ENCODE measurements at regions not wholly inside any gene's neighbourhood (a gene's known extent, or its start where the extent isn't known, plus 50 kb on each side); places are given as distances from the start of the nearest gene placed in this dataset.

DNA sequence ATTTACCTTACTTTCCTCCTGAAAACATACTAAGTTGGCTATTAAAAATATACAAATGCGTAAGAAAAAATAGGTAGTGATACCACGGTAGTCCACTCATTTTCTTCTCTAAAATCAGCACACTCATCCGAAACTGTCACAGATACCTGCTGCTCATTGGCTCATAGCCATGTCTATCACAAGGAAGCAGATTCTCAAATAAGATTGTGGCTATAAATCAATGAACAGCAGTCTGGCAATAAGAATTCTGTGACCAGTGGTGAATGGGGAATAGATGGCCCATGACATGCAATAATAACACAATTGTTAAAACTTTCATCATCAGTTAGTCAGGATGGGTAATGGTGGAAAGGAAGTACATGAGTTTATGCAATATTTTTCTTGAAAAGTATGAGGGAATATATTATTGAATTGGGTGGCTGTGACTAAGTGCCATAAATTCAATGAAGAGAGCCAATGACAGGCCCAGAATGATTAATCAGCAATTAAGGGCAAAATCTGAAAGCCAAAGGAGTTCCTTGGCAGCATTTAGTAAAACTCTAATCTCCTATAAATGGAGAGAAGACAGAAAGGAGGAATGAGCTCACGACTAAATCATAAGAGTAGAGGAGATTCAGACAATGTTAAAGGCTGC, 202.3 kb upstream of the NEIL3 start:
- intact Hi-C loops (cut with DNase I, micrococcal nuclease): no loop called here
- Histone ChIP-seq H3K27ac (ENCODE audit: low read depth in 1 of 2, low read length in 2 of 2) (no peak overlapping the region), H3K4me3 (ENCODE audit: low read length) (no peak overlapping the region), H3K4me1 (ENCODE audit: insufficient read depth, low read length) (no peaks in the 10 kb centered on the region), H3K9me3 (ENCODE audit: control insufficient read depth in 1 of 2, insufficient read depth in 1 of 2, low read length in 2 of 2) (peaks cover 5 to 8% of the 10 kb centered on the region in 2 experiments), H3K27me3 (ENCODE audit: control insufficient read depth in 1 of 2, insufficient read depth in 2 of 2, low read length in 2 of 2) (no peaks in the 10 kb centered on the region), H3K36me3 (ENCODE audit: insufficient read depth, low read length) (no peaks in the 10 kb centered on the region)
- no peak overlapping the region for H3K4me3 Mint-ChIP-seq
- POLR2A ChIA-PET: no interaction called here
- TF ChIP-seq, protein P1, sequence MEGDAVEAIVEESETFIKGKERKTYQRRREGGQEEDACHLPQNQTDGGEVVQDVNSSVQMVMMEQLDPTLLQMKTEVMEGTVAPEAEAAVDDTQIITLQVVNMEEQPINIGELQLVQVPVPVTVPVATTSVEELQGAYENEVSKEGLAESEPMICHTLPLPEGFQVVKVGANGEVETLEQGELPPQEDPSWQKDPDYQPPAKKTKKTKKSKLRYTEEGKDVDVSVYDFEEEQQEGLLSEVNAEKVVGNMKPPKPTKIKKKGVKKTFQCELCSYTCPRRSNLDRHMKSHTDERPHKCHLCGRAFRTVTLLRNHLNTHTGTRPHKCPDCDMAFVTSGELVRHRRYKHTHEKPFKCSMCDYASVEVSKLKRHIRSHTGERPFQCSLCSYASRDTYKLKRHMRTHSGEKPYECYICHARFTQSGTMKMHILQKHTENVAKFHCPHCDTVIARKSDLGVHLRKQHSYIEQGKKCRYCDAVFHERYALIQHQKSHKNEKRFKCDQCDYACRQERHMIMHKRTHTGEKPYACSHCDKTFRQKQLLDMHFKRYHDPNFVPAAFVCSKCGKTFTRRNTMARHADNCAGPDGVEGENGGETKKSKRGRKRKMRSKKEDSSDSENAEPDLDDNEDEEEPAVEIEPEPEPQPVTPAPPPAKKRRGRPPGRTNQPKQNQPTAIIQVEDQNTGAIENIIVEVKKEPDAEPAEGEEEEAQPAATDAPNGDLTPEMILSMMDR (IDR thresholded peaks at IDR 0.05): no peak
- no peaks in the 10 kb centered on the region for H3K36me3 Mint-ChIP-seq (ENCODE audit: low read depth)
- ATAC-seq (ENCODE audit: poor library complexity) (no peak), DNase-seq (no peak)
- H3K4me1 Mint-ChIP-seq (ENCODE audit: low read depth): no peaks in the 10 kb centered on the region
- no peaks in the 10 kb centered on the region for H3K27me3 Mint-ChIP-seq
- peaks cover 1% of the 10 kb centered on the region for H3K9me3 Mint-ChIP-seq
- H3K27ac Mint-ChIP-seq: no peak overlapping the region
- CTCF ChIA-PET: no interaction called here

DNA sequence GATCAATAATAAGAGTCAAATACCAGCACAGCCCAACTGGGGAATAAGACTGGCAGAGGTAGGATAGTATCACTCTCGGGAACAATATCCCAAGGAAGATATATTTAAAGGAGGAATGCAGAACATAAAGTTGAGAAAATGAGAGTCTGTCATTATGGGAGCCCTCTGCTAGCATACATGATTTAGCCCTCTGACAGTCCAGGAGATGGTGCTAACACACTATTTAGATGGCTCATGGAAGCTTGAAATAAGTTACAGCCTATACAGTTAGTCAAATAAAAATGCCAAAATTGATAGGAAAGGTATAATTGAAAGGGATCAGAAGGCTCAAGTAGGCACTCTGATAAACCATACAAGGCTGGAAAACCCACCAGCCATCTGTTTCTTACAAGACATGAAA, 201.0 kb upstream of the NEIL3 start:
- Mint-ChIP-seq H3K27me3 (no peaks in the 10 kb centered on the region), H3K4me1 (ENCODE audit: low read depth) (no peaks in the 10 kb centered on the region), H3K9me3 (peaks cover 2% of the 10 kb centered on the region), H3K36me3 (ENCODE audit: low read depth) (no peaks in the 10 kb centered on the region), H3K27ac (no peak overlapping the region), H3K4me3 (no peak overlapping the region)
- Histone ChIP-seq H3K27ac (ENCODE audit: low read depth in 1 of 2, low read length in 2 of 2) (no peak overlapping the region), H3K9me3 (ENCODE audit: control insufficient read depth in 1 of 2, insufficient read depth in 1 of 2, low read length in 2 of 2) (peaks cover 5 to 8% of the 10 kb centered on the region in 2 experiments), H3K4me3 (ENCODE audit: low read length) (no peak overlapping the region), H3K27me3 (ENCODE audit: control insufficient read depth in 1 of 2, insufficient read depth in 2 of 2, low read length in 2 of 2) (no peaks in the 10 kb centered on the region), H3K4me1 (ENCODE audit: insufficient read depth, low read length) (no peaks in the 10 kb centered on the region), H3K36me3 (ENCODE audit: insufficient read depth, low read length) (no peaks in the 10 kb centered on the region)
- TF ChIP-seq, protein P1 (IDR thresholded peaks at IDR 0.05): no peak
- intact Hi-C loops (cut with DNase I, micrococcal nuclease): no loop called here
- DNase-seq: peak in 1 of 14 experiments; percentile 3
- ATAC-seq (ENCODE audit: poor library complexity): no peak
- ChIA-PET POLR2A (no interaction called here), CTCF (interaction anchor here (1.3 kb wide), 1 partner anchor 9 kb away, joined by 3 read pairs; no protein-coding TSS in a partner anchor)

DNA sequence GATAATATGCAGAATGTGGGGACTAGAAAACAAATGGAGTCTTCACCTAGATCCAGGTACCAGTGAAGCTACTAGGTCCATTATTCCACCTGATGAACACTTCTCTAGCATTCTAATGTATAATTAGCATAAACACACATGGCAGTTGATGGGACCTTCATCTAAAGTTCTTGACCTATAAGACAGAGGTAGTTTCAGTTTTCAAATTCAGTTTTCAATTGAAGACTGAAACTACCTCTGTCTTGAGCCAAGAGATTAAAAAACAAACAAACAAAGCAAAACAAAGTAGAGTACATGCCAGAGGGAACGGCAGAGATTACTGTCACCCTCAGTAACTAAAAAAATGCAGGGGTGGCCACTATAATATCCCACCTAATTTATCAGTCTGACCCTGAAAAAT, 199.9 kb upstream of the NEIL3 start:
- H3K4me3 ChIP-seq (ENCODE audit: low read length): no peak overlapping the region
- ChIA-PET POLR2A (no interaction called here), CTCF (interaction anchor here (1.3 kb wide), 1 partner anchor 10 kb away, joined by 3 read pairs; no protein-coding TSS in a partner anchor)
- ATAC-seq (ENCODE audit: poor library complexity): no peak
- TF ChIP-seq, protein P1 (IDR thresholded peaks at IDR 0.05): no peak
- H3K9me3 ChIP-seq (ENCODE audit: control insufficient read depth in 1 of 2, insufficient read depth in 1 of 2, low read length in 2 of 2): peaks cover 5 to 8% of the 10 kb centered on the region in 2 experiments
- H3K36me3 ChIP-seq (ENCODE audit: insufficient read depth, low read length): no peaks in the 10 kb centered on the region
- H3K27ac ChIP-seq (ENCODE audit: low read depth in 1 of 2, low read length in 2 of 2): no peak overlapping the region
- H3K27ac Mint-ChIP-seq: no peak overlapping the region
- no peak overlapping the region for H3K4me3 Mint-ChIP-seq
- H3K9me3 Mint-ChIP-seq: peaks cover 2% of the 10 kb centered on the region
- intact Hi-C loops (cut with DNase I, micrococcal nuclease): no loop called here
- no peaks in the 10 kb centered on the region for H3K36me3 Mint-ChIP-seq (ENCODE audit: low read depth)
- no peaks in the 10 kb centered on the region for H3K27me3 ChIP-seq (ENCODE audit: control insufficient read depth in 1 of 2, insufficient read depth in 2 of 2, low read length in 2 of 2)
- DNase-seq: no peak
- no peaks in the 10 kb centered on the region for H3K4me1 Mint-ChIP-seq (ENCODE audit: low read depth)
- no peaks in the 10 kb centered on the region for H3K4me1 ChIP-seq (ENCODE audit: insufficient read depth, low read length)
- no peaks in the 10 kb centered on the region for H3K27me3 Mint-ChIP-seq

Data from CD4-positive, alpha-beta T cell (primary cell).